Ecto neural progenitor cell (in vitro differentiated cells): ENCODE measurements at regions not wholly inside any gene's neighbourhood (a gene's known extent, or its start where the extent isn't known, plus 50 kb on each side); places are given as distances from the start of the nearest gene placed in this dataset.
"Not testable (repeated sequence)": the region's sequence is repeated elsewhere in the genome, so short reads cannot be mapped to it uniquely, and the experiment has no call there.

Experiments
- DNase-seq: peaks from one replicate; pipeline ENCODE4 v3.0.0-alpha.2; 2018; ENCODE audit warnings: low spot score

- DNase-seq: no peak
Observed at GRCh38 chr18:4765401-4765800, 310.3 kb upstream of the DLGAP1 start.

- DNase-seq: no peak
Observed at GRCh38 chr18:4762330-4762729, 307.2 kb upstream of the DLGAP1 start.

- DNase-seq: no peak
Observed at GRCh38 chr18:4758980-4759379, 303.9 kb upstream of the DLGAP1 start.

GRCh38 chr18:4755848-4756247 is 300.7 kb upstream of the DLGAP1 start:
- DNase-seq: no peak

- DNase-seq: not testable (repeated sequence)
Observed at GRCh38 chr18:4753151-4753550, 298.0 kb upstream of the DLGAP1 start.

GRCh38 chr18:4751523-4751922 is 296.4 kb upstream of the DLGAP1 start:
- DNase-seq: no peak

GRCh38 chr18:4750393-4751346 is 295.6 kb upstream of the DLGAP1 start:
- no peak for DNase-seq

GRCh38 chr18:4748975-4749374 is 293.9 kb upstream of the DLGAP1 start:
- DNase-seq: no peak

GRCh38 chr18:4734903-4735302 is 279.8 kb upstream of the DLGAP1 start:
- no peak for DNase-seq

GRCh38 chr18:4734021-4734420 is 278.9 kb upstream of the DLGAP1 start:
- DNase-seq: no peak

- DNase-seq: no peak
Observed at GRCh38 chr18:4721545-4721944, 266.4 kb upstream of the DLGAP1 start.

- DNase-seq: no peak
Observed at GRCh38 chr18:4720518-4720917, 265.4 kb upstream of the DLGAP1 start.

- DNase-seq: no peak
Observed at GRCh38 chr18:4705894-4706293, 250.8 kb upstream of the DLGAP1 start.

- DNase-seq: no peak
Observed at GRCh38 chr18:4704781-4705180, 249.7 kb upstream of the DLGAP1 start.

- no peak for DNase-seq
Observed at GRCh38 chr18:4691836-4692235, 236.7 kb upstream of the DLGAP1 start.

- DNase-seq: not testable (repeated sequence)
Observed at GRCh38 chr18:4678685-4679084, 223.6 kb upstream of the DLGAP1 start.

GRCh38 chr18:4677006-4677405 is 221.9 kb upstream of the DLGAP1 start:
- DNase-seq: no peak

GRCh38 chr18:4672162-4672561 is 217.1 kb upstream of the DLGAP1 start:
- DNase-seq: no peak

- no peak for DNase-seq
Observed at GRCh38 chr18:4658804-4659203, 203.7 kb upstream of the DLGAP1 start.

GRCh38 chr18:4653418-4653817 is 198.3 kb upstream of the DLGAP1 start:
- DNase-seq: no peak

GRCh38 chr18:4641771-4642368 is 186.8 kb upstream of the DLGAP1 start:
- no peak for DNase-seq

- no peak for DNase-seq
Observed at GRCh38 chr18:4640349-4641012, 185.4 kb upstream of the DLGAP1 start.
